Testis (tissue), 2 donors: ENCODE measurements at regions not wholly inside any gene's neighbourhood (a gene's known extent, or its start where the extent isn't known, plus 50 kb on each side); places are given as distances from the start of the nearest gene placed in this dataset.
"Not testable (repeated sequence)": the region's sequence is repeated elsewhere in the genome, so short reads cannot be mapped to it uniquely, and the experiment has no call there.

Experiments used
- DNase-seq: peaks from one replicate; pipeline ENCODE4 v3.0.0-alpha.2; 2019
- H3K27ac ChIP-seq, 2 donors: fragments of 200-600 bp; sonication (generic); one replicate each; pipeline ENCODE4 v1.5.1; 2019
- H3K27me3 ChIP-seq: fragments of 200-600 bp; sonication (generic); one replicate; pipeline ENCODE4 v1.5.1; 2019
- H3K36me3 ChIP-seq: fragments of 200-600 bp; sonication (generic); one replicate; pipeline ENCODE4 v1.5.1; 2017; ENCODE audit warnings: low read depth; ENCODE audit errors: missing control alignments
- H3K4me1 ChIP-seq: fragments of 200-600 bp; sonication (generic); one replicate; pipeline ENCODE4 v1.5.1; 2019
- H3K4me3 ChIP-seq, 2 donors: fragments of 200-600 bp; sonication (generic); one replicate each; pipeline ENCODE4 v1.5.1; 2017 to 2019
- H3K9me3 ChIP-seq: fragments of 200-600 bp; sonication (generic); one replicate; pipeline ENCODE4 v1.5.1; 2017
- CTCF ChIP-seq, 3 experiments: fragments of 450-650 bp in 2 of 3; fragments of 200-600 bp in 1 of 3; sonication (generic) in 1 of 3; IDR thresholded peaks; one replicate each; pipeline ENCODE4 v1.5.1; 2016 to 2019; ENCODE audit warnings: antibody characterized with exemption in 3 of 3, mild to moderate bottlenecking in 2 of 3, moderate library complexity in 1 of 3
- POLR2A ChIP-seq: fragments of 450-650 bp; IDR thresholded peaks from one replicate; pipeline ENCODE4 v1.6.1; 2017; ENCODE audit warnings: antibody characterized with exemption, mild to moderate bottlenecking, moderate library complexity
- WGBS, 2 donors: methylation state at CpG; one replicate each; pipeline ENCODE4 v1.1.5; 2018; 5-methylcytosine and 5-hydroxymethylcytosine counted together
- intact Hi-C: fragments of 100-400 bp; cut with DNase I; formaldehyde crosslinking; loops from one replicate; pipeline ENCODE4 v1.15.1; 2023; ENCODE audit warnings: low total_unique reads

- H3K4me3 ChIP-seq = no peak overlapping the region
- no peaks in the 10 kb centered on the region for H3K36me3 ChIP-seq
- no peak for DNase-seq
- intact Hi-C loops = no loop called here
- WGBS, 2 donors = 45 to 84% methylated on average over 1 of the region's 1 CpG
- no peaks in the 10 kb centered on the region for H3K27me3 ChIP-seq
- H3K9me3 ChIP-seq = no peaks in the 10 kb centered on the region
- no peaks in the 10 kb centered on the region for H3K4me1 ChIP-seq
- TF ChIP-seq CTCF (IDR thresholded peaks at IDR 0.05) = no peak
- no peak for TF ChIP-seq POLR2A
- no peak overlapping the region for H3K27ac ChIP-seq
Measured at GRCh38 chr2:167640096-167640495, 607.3 kb downstream of the STK39 start.

GRCh38 chr2:167637741-167638140 lies 609.7 kb downstream of the STK39 start:
- Histone ChIP-seq H3K36me3 (no peaks in the 10 kb centered on the region), H3K4me3 (no peak overlapping the region), H3K9me3 (no peaks in the 10 kb centered on the region), H3K27me3 (no peaks in the 10 kb centered on the region), H3K4me1 (no peaks in the 10 kb centered on the region), H3K27ac (no peak overlapping the region)
- no peak for DNase-seq
- intact Hi-C loops = no loop called here
- TF ChIP-seq POLR2A = no peak
- no peak for TF ChIP-seq CTCF (IDR thresholded peaks at IDR 0.05)

- H3K4me1 ChIP-seq, intact Hi-C loops, H3K36me3 ChIP-seq, H3K9me3 ChIP-seq, H3K4me3 ChIP-seq, H3K27ac ChIP-seq, DNase-seq, H3K27me3 ChIP-seq: not testable (repeated sequence)
- WGBS, 2 donors = 97 to 100% methylated on average over 1 of the region's 1 CpG
Measured at GRCh38 chr2:167632271-167632670, 615.1 kb downstream of the STK39 start.

GRCh38 chr2:167626961-167627360 lies 620.4 kb downstream of the STK39 start:
- Histone ChIP-seq H3K27me3 (no peaks in the 10 kb centered on the region), H3K4me3 (no peak overlapping the region), H3K9me3 (no peaks in the 10 kb centered on the region), H3K36me3 (no peaks in the 10 kb centered on the region), H3K4me1 (no peaks in the 10 kb centered on the region), H3K27ac (no peak overlapping the region)
- no peak for TF ChIP-seq CTCF (IDR thresholded peaks at IDR 0.05)
- no peak for TF ChIP-seq POLR2A
- no peak for DNase-seq
- intact Hi-C loops = no loop called here

- WGBS, 2 donors = 25 to 32% methylated on average over 1 of the region's 1 CpG
- Histone ChIP-seq H3K27ac (no peak overlapping the region), H3K4me1 (no peaks in the 10 kb centered on the region), H3K4me3 (no peak overlapping the region), H3K27me3 (no peaks in the 10 kb centered on the region), H3K9me3 (no peaks in the 10 kb centered on the region), H3K36me3 (no peaks in the 10 kb centered on the region)
- DNase-seq = no peak
- intact Hi-C loops = no loop called here
- TF ChIP-seq POLR2A = no peak
- TF ChIP-seq CTCF (IDR thresholded peaks at IDR 0.05) = no peak
Measured at GRCh38 chr2:167626301-167626700, 621.1 kb downstream of the STK39 start.
